ENCODE measurements at regions not wholly inside any gene's neighbourhood (a gene's known extent, or its start where the extent isn't known, plus 50 kb on each side); places are given as distances from the start of the nearest gene placed in this dataset.
"Not testable (repeated sequence)": the region's sequence is repeated elsewhere in the genome, so short reads cannot be mapped to it uniquely, and the experiment has no call there.

GRCh38 chr19:29154163-29154562, 58.8 kb downstream of the UQCRFS1 start:
- no peak for DNase-seq (ENCODE audit: low read depth, low spot score)

GRCh38 chr19:29145756-29146155, 67.2 kb downstream of the UQCRFS1 start:
- DNase-seq (ENCODE audit: low read depth, low spot score), result no peak

- no peak for DNase-seq (ENCODE audit: low read depth, low spot score)
These were observed 69.8 kb downstream of the UQCRFS1 start for GRCh38 chr19:29143183-29143582.

GRCh38 chr19:29139227-29139626, 73.7 kb downstream of the UQCRFS1 start:
- no peak for DNase-seq (ENCODE audit: low read depth, low spot score)

GRCh38 chr19:29138206-29138605, 74.7 kb downstream of the UQCRFS1 start:
- DNase-seq (ENCODE audit: low read depth, low spot score), result not testable (repeated sequence)

- DNase-seq (ENCODE audit: low read depth, low spot score), result no peak
These were observed 81.5 kb downstream of the UQCRFS1 start for GRCh38 chr19:29131456-29131855.

GRCh38 chr19:29129148-29129547, 83.8 kb downstream of the UQCRFS1 start:
- no peak for DNase-seq (ENCODE audit: low read depth, low spot score)

- no peak for DNase-seq (ENCODE audit: low read depth, low spot score)
These were observed 84.7 kb downstream of the UQCRFS1 start for GRCh38 chr19:29128203-29128602.

GRCh38 chr19:29122185-29122584, 90.8 kb downstream of the UQCRFS1 start:
- DNase-seq (ENCODE audit: low read depth, low spot score), result no peak

GRCh38 chr19:29121684-29122083, 91.3 kb downstream of the UQCRFS1 start:
- DNase-seq (ENCODE audit: low read depth, low spot score), result no peak

GRCh38 chr19:29120466-29120865, 92.5 kb downstream of the UQCRFS1 start:
- DNase-seq (ENCODE audit: low read depth, low spot score), result no peak

GRCh38 chr19:29119590-29119989, 93.4 kb downstream of the UQCRFS1 start:
- DNase-seq (ENCODE audit: low read depth, low spot score), result no peak

- no peak for DNase-seq (ENCODE audit: low read depth, low spot score)
These were observed 94.6 kb downstream of the UQCRFS1 start for GRCh38 chr19:29118389-29118788.

GRCh38 chr19:29117926-29118325, 95.0 kb downstream of the UQCRFS1 start:
- DNase-seq (ENCODE audit: low read depth, low spot score), result no peak

- DNase-seq (ENCODE audit: low read depth, low spot score), result no peak
These were observed 97.8 kb downstream of the UQCRFS1 start for GRCh38 chr19:29115181-29115580.

- DNase-seq (ENCODE audit: low read depth, low spot score), result no peak
These were observed 99.1 kb downstream of the UQCRFS1 start for GRCh38 chr19:29113838-29114237.

- DNase-seq (ENCODE audit: low read depth, low spot score), result no peak
These were observed 101.4 kb downstream of the UQCRFS1 start for GRCh38 chr19:29111576-29111975.

GRCh38 chr19:29107831-29108230, 105.1 kb downstream of the UQCRFS1 start:
- DNase-seq (ENCODE audit: low read depth, low spot score), result no peak

GRCh38 chr19:29106346-29106885, 106.5 kb downstream of the UQCRFS1 start:
- DNase-seq (ENCODE audit: low read depth, low spot score), result no peak

GRCh38 chr19:29105629-29106292, 107.2 kb downstream of the UQCRFS1 start:
- DNase-seq (ENCODE audit: low read depth, low spot score), result no peak

GRCh38 chr19:29104605-29105241, 108.2 kb downstream of the UQCRFS1 start:
- no peak for DNase-seq (ENCODE audit: low read depth, low spot score)

GRCh38 chr19:29098863-29099481, 114.0 kb downstream of the UQCRFS1 start:
- no peak for DNase-seq (ENCODE audit: low read depth, low spot score)

GRCh38 chr19:29098091-29098490, 114.9 kb downstream of the UQCRFS1 start:
- no peak for DNase-seq (ENCODE audit: low read depth, low spot score)

Measured in iPS DF 19.7 (cell line).